LNCaP clone FGC (cell line): ENCODE measurements at regions not wholly inside any gene's neighbourhood (a gene's known extent, or its start where the extent isn't known, plus 50 kb on each side); places are given as distances from the start of the nearest gene placed in this dataset.

Experiments used
- DNase-seq: peaks from one replicate; pipeline ENCODE4 v3.0.0-alpha.2; 2011; ENCODE audit warnings: low read depth
- H3K4me3 ChIP-seq: 2 replicates; pipeline ENCODE4 v1.5.1; 2011; ENCODE audit warnings: mild to moderate bottlenecking, low read depth, low read length, control low read depth
- CTCF ChIP-seq: IDR thresholded peaks from 2 replicates; pipeline ENCODE4 v1.5.1; 2012; ENCODE audit warnings: mild to moderate bottlenecking; ENCODE audit not compliant: control insufficient read depth, insufficient read depth; ENCODE audit errors: extremely low read depth

GRCh38 chr10:10846504-10846900, 171.2 kb upstream of the CELF2 start:
- no peak for DNase-seq
- no peak overlapping the region for H3K4me3 ChIP-seq
- no peak for TF ChIP-seq CTCF

DNA sequence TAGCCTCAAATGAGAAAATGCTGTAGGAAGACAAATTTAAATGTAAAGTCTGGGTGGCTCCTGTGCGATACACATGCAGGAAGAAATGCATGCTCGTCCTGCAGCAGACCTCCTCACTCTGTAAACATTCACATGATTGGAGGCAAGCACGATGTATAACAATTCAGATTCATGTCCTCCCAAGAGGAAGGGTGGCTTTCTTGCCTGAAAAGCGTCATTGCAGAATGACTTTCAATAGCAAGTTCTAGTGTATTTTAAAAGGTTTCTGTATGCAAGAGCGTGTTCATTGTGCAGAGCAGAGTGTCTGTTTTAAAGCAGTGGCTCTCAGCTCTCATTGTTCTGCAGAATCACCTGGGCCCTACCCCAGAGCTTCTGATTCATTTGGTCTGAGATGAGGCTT, 170.3 kb upstream of the CELF2 start:
- TF ChIP-seq CTCF, result no peak
- no peak for DNase-seq
- H3K4me3 ChIP-seq, result no peak overlapping the region

DNA sequence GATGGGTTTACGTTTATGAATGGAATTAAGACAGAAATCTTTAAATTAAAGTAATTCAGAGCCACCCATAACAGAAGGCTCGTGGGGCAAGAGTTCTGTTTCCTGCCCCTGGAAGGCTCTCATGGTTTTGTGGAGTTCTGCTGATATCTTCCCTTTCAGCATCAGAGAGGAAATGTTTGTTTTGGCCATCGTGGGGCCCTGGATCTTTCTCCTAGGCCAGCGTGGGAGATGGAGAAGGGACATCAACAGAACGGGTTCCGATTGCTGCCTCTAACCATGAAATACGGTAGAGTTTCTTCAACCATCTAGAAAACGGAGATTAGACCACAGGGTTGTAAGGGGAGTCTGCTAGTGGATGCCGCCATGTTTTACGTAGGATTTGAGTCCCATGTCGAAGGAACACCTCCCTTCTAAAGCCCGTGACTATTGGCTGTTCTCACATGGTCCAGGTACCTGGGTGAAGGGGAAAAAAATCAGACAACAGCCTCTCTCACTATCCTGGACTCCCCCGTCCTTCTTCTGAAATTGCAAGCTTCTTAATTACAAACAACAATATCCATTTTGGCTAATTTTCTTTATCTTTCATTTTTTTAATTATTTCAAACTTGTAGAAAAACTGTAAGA, 169.1 kb upstream of the CELF2 start:
- DNase-seq, result no peak
- no peak overlapping the region for H3K4me3 ChIP-seq
- TF ChIP-seq CTCF, result no peak

DNA sequence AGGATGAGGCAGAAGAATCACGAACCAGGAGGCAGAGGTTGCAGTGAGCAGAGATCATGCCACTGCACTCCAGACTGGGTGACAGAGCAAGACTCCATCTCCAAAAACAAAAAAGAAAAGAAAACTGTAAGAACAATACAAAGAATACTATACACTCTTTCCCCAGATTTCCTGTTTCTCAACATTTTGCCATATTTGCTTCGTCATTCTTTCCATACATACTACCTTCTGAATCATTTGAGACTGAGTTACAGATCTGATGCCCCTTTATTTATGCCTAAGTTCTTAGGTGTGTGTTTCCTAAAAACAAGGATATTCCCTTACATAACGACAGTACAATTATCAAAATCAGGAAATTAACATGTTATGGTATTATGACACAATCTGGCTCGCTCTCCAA, 168.4 kb upstream of the CELF2 start:
- no peak for TF ChIP-seq CTCF
- DNase-seq, result no peak
- H3K4me3 ChIP-seq, result no peak overlapping the region

- TF ChIP-seq CTCF, result no peak
- no peak overlapping the region for H3K4me3 ChIP-seq
- DNase-seq, result no peak
Measured at GRCh38 chr10:10850214-10850613, 167.5 kb upstream of the CELF2 start.

GRCh38 chr10:10852464-10852863, 165.2 kb upstream of the CELF2 start:
- no peak for DNase-seq
- TF ChIP-seq CTCF, result no peak
- no peak overlapping the region for H3K4me3 ChIP-seq

DNA sequence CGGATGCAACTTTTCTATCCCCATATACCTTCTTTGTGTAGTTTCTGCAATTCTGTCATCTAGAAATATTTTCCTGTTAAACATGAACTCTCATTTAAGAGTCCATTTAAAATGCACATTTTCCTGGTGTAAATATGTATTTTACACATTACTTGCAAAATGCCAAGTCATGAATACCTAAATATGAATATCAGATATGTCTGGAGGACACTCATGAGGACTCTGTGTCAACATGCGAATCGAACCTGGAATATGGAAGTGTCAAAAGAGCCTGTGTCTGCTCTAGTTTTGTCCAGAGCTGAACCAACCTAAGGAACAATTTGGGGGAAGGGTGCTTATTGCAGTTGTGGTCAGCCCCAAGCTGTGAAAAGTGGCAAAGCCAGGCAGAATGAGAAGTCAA, 163.7 kb upstream of the CELF2 start:
- no peak overlapping the region for H3K4me3 ChIP-seq
- no peak for DNase-seq
- no peak for TF ChIP-seq CTCF
